ENCODE measurements at regions not wholly inside any gene's neighbourhood (a gene's known extent, or its start where the extent isn't known, plus 50 kb on each side); places are given as distances from the start of the nearest gene placed in this dataset.

GRCh38 chr3:19093084-19093483, 55.2 kb upstream of the KCNH8 start:
- DNase-seq (ENCODE audit: low read depth): no peak

GRCh38 chr3:19077388-19077787, 70.9 kb upstream of the KCNH8 start:
- no peak for DNase-seq (ENCODE audit: low read depth)

- no peak for DNase-seq (ENCODE audit: low read depth)
Measured at GRCh38 chr3:19075037-19075436, 73.3 kb upstream of the KCNH8 start.

DNA sequence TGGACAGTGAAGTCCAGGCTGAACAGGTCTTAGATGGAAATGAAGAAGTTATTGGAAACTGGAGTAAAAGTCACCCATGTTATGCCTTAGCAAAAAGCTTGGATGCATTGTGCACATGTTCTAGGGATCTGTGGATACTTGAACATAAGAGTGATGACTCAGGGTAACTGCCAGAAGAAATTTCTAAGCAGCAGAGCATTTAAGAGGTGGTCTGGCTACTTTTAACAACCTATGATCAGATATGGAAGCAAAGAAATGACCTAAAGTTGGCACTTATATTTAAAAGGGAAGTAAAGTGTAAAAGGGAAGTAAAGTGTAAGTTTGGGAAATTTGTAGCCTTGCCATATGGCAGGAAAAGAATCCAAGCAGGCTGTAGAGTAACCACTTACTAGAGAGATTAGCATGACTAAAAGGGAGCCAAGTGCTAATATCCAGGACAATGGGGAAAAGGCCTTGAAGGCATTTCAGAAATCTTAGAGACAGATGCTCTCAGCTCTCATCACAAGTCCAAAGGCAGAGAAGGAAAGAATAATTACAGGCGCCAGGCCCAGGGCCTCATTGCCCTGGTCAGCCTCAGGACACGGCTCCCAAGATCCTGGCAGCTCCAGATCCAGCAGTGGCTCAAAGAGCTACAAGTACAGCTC, 73.9 kb upstream of the KCNH8 start:
- DNase-seq (ENCODE audit: low read depth): no peak

- no peak for DNase-seq (ENCODE audit: low read depth)
Measured at GRCh38 chr3:19073341-19074105, 74.8 kb upstream of the KCNH8 start.

DNA sequence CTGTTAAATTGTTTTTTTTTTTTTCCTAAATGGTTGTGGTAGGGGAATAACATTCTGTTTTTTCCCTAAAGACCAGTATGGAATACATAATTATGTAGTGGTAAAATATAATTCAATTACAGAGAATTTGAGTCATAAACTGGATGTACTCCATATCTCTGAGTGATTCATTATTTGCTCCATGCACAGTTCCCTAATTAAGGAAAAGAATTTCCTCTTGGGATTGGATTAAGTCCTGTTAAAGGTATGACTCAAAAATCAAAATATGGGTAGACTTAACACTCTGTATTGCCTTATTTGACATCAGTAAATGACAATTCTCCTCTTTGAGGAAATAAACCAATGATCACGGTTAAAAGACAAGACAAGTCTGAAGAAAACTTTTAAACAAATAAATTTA, 78.0 kb upstream of the KCNH8 start:
- DNase-seq (ENCODE audit: low read depth): no peak

GRCh38 chr3:19065027-19065426, 83.3 kb upstream of the KCNH8 start:
- DNase-seq (ENCODE audit: low read depth): no peak

- no peak for DNase-seq (ENCODE audit: low read depth)
Measured at GRCh38 chr3:19063936-19064335, 84.4 kb upstream of the KCNH8 start.

DNA sequence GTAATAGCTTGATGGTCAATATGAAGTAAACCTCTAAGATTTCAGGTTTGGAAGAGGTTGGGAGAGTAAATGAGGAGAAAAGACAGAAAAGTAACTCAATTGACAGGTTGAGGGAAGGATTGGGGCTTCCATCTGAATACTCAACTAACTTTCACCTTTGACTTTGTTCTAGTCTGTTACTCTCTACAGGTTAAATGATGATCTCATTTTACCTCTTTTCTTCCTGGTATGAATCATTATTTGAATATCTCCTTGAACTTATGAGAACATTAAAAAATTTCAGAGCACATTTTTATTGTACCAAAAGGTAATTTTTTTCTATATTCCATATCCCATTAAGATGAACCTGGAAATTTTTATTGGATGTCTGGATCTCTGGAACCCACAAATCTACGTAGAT, 87.9 kb upstream of the KCNH8 start:
- no peak for DNase-seq (ENCODE audit: low read depth)

- DNase-seq (ENCODE audit: low read depth): no peak
Measured at GRCh38 chr3:19052874-19053273, 95.4 kb upstream of the KCNH8 start.

DNA sequence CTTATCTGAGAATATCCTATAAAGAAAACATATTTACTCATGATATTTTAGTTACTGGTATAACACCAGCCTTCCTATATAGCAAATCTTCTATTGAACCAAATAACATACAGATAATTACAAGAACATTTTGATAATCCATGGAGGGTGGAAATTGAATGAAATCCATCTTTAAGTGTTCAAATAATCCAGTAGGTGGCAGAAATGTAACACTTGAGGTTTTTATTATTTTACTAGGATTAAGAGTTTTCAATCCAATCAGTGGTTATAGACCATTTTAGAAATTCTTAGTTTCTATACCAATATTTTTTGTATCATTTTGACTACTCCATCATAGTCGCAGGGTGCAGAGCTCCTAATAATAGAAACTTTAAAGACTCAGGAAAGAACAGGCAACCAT, 101.9 kb upstream of the KCNH8 start:
- no peak for DNase-seq (ENCODE audit: low read depth)

GRCh38 chr3:19030522-19030839, 117.8 kb upstream of the KCNH8 start:
- DNase-seq (ENCODE audit: low read depth): no peak

GRCh38 chr3:19029837-19030521, 118.3 kb upstream of the KCNH8 start:
- no peak for DNase-seq (ENCODE audit: low read depth)

- no peak for DNase-seq (ENCODE audit: low read depth)
Measured at GRCh38 chr3:19025441-19025840, 122.9 kb upstream of the KCNH8 start.

- no peak for DNase-seq (ENCODE audit: low read depth)
Measured at GRCh38 chr3:19022546-19022945, 125.8 kb upstream of the KCNH8 start.

DNA sequence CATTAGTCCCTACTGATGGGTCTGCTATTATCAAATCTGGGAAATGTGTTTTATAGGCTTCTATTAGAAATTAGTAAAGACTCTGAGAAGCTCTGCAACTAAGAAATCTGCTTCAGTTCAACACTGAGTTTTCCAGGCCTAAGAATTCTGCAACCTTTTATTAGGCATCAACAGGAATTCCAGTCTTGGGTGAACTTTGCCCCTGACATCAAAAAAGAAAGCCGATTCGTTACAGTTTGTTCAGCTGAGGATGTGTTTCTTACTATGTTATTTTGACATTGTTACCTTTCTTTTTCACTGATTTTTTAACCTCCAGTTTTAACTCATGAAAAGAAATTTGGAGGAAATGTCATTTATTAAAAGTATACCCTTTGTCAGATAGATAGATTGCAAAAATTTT, 131.5 kb upstream of the KCNH8 start:
- no peak for DNase-seq (ENCODE audit: low read depth)

DNA sequence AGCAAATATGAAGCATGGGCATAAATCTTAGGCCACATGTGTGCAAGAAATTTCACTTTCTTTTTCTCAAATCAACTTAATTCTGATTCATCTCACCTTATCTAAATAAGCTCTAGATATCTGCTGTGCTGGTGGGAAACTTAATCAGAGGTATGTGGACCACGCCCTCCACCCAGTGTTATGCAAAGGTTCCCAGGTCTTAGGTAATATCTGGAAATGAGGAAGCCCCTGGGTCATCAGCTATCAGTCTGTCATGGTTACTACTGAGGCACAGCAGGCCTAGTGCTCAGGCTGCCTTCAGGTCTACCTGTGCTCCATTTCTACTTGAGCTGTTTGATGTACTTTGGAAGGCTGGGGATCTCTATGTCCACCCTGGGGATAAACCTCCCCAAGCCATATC, 134.4 kb upstream of the KCNH8 start:
- no peak for DNase-seq (ENCODE audit: low read depth)

- DNase-seq (ENCODE audit: low read depth): no peak
Measured at GRCh38 chr3:19012846-19013245, 135.5 kb upstream of the KCNH8 start.

DNA sequence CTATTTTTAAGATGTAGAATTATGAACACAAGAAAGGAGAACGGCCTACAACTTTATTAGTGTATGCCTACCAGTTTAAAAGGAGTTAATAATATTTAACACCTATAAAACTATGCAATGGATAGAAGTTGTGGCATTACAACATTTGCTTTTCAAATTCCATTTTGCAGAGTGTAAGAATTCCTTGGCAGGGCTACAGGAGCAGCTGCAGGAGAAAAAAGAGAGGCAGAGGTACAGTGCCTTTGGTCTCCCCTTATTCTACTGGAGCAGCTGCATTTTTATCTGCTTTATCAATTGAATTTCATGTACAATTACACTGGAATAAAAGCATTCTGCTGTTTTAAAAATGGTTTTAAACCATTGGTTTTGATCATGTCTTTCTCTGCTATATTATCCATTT, 145.7 kb upstream of the KCNH8 start:
- no peak for DNase-seq (ENCODE audit: low read depth)

DNA sequence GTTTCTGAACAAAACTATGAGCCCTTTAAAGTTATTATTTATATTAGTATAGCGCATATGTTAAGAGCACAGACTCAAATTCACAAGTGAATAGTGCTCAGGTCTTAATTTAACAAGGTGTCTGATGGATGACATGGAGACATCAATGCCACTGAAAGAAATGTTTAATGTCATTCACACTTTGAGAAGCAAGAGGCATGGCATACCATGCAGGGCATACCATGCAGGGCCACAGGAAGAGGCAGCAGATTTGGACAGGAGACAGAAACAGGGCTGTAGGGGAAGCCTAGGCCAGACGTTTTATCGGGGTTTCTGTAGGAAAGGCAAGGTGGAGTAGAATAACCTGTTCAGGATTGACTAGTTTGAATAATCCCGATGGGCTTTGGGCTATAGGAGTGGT, 150.2 kb upstream of the KCNH8 start:
- DNase-seq (ENCODE audit: low read depth): no peak

GRCh38 chr3:18992709-18993108, 155.6 kb upstream of the KCNH8 start:
- DNase-seq (ENCODE audit: low read depth): no peak

- no peak for DNase-seq (ENCODE audit: low read depth)
Measured at GRCh38 chr3:18989237-18989795, 159.0 kb upstream of the KCNH8 start.

DNA sequence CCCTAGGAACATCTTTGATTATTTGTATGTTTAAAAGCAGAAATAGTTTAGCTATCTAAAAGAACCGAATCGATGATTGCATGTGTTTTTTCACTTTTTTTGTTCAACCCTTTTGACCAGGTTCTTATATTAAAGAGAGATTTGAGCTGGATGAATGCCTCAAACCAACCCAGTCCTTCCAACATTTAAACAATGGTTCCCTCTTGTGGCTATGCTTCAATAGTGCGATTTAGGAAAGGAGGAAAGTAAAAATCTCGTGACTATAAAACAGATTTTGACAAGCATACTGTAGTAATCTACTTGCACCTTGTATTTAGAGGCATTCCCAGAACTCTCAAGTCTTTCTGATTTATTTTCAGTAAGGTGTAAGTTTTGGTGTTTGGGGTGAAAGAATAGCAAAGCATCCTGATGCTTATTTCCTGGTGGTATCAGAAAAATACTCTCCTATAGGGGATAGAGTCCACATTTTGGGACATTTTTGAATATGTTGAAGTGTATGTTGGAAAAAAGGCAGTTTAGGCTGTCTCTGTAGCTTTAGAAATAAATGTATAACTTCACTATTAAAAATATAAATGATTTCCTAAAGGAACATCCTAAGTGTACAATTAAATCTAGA, 159.6 kb upstream of the KCNH8 start:
- no peak for DNase-seq (ENCODE audit: low read depth)

Measured in amniotic epithelial cell (primary cell).